Peyer's patch (tissue), 4 donors: ENCODE measurements at regions not wholly inside any gene's neighbourhood (a gene's known extent, or its start where the extent isn't known, plus 50 kb on each side); places are given as distances from the start of the nearest gene placed in this dataset.

Experiments
- POLR2A ChIP-seq, 2 donors: fragments of 450-650 bp; IDR thresholded peaks; one replicate each; pipeline ENCODE4 v1.5.1; 2017; ENCODE audit warnings: antibody characterized with exemption in 2 of 2, mild to moderate bottlenecking in 2 of 2, moderate library complexity in 2 of 2
- TF ChIP-seq, protein P1 (sequence below), 6 experiments: fragments of 450-650 bp in 4 of 6; fragments of 200-600 bp in 2 of 6; sonication (generic) in 1 of 6; IDR thresholded peaks; one replicate each; pipeline ENCODE4 v1.5.1; 2017 to 2019; ENCODE audit warnings: antibody characterized with exemption in 6 of 6, mild to moderate bottlenecking in 3 of 6, moderate library complexity in 1 of 6

DNA sequence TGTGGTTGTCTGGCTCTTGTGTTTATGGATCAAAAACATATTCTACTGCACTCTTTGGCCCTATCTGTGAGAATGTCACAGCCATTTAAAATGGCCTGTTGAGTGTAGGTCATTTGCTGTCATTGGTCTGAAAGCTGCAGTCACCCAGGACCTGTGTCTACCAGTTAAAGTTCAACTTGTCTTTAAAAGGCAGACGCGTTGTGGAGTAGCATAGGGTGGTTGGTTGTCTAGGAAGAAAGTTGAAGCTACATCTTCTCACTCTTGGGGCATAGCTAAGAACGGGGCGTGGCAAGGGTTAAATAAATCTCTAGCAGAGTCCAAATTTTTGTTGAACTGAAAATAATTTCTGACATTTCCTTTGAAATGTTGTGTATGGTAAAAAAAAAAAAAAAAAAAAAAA, 110.7 kb upstream of the E2F8 start:
- TF ChIP-seq, protein P1, sequence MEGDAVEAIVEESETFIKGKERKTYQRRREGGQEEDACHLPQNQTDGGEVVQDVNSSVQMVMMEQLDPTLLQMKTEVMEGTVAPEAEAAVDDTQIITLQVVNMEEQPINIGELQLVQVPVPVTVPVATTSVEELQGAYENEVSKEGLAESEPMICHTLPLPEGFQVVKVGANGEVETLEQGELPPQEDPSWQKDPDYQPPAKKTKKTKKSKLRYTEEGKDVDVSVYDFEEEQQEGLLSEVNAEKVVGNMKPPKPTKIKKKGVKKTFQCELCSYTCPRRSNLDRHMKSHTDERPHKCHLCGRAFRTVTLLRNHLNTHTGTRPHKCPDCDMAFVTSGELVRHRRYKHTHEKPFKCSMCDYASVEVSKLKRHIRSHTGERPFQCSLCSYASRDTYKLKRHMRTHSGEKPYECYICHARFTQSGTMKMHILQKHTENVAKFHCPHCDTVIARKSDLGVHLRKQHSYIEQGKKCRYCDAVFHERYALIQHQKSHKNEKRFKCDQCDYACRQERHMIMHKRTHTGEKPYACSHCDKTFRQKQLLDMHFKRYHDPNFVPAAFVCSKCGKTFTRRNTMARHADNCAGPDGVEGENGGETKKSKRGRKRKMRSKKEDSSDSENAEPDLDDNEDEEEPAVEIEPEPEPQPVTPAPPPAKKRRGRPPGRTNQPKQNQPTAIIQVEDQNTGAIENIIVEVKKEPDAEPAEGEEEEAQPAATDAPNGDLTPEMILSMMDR (IDR thresholded peaks at IDR 0.05): no peak
- no peak for TF ChIP-seq POLR2A (IDR thresholded peaks at IDR 0.05)
